HepG2 (cell line): ENCODE measurements at regions not wholly inside any gene's neighbourhood (a gene's known extent, or its start where the extent isn't known, plus 50 kb on each side); places are given as distances from the start of the nearest gene placed in this dataset.

Experiments used
- ATAC-seq: fragments of 200-7000 bp; cut with Tn5 transposase; 3 replicates; pipeline ENCODE4 v1.9.1; 2020; ENCODE audit warnings: mild to moderate bottlenecking, moderate library complexity
- BruUV-seq: library from RNA; stranded (reverse); fragments of 400-500 nt; replicated peaks from 2 replicates; lab custom pipeline; 2021; lab: Mats Ljungman, UMichigan
- CTCF ChIA-PET: fragments of 300-600 bp; formaldehyde crosslinking; extraction: SDS; loops from one replicate; lab custom pipeline; 2021; ENCODE audit warnings: low total read pairs, inconsistent platforms, low intra/inter-chr PET ratio; lab: Yijun Ruan, JAX
- POLR2A ChIA-PET: fragments of 350-600 bp; sonication (Branson Sonifier 250); formaldehyde crosslinking; loops from one replicate; lab custom pipeline; 2020; ENCODE audit warnings: antibody characterized with exemption, inconsistent platforms; lab: Yijun Ruan, JAX
- DNase-seq: peaks from one replicate; pipeline ENCODE4 v3.0.0-alpha.2; 2015; ENCODE audit warnings: low spot score
- FAIRE-seq: peaks from 3 replicates; lab custom pipeline; 2011; peaks lifted over from hg19 to GRCh38; lab: Jason Lieb, UNC
- H2AFZ ChIP-seq: one replicate; pipeline ENCODE4 v1.6.1; 2011; ENCODE audit warnings: low read length, inconsistent platforms
- H3K27ac ChIP-seq: fragments of 300-600 bp; 3 replicates; pipeline ENCODE4 v1.8.0; 2011; ENCODE audit warnings: mixed run types, mild to moderate bottlenecking, mixed read lengths, low read length, inconsistent platforms; ENCODE audit not compliant: insufficient read depth; ENCODE audit errors: extremely low read length
- H3K27me3 ChIP-seq, 2 experiments: fragments of 200-600 bp in 1 of 2; 2 replicates in 1 of 2; 3 replicates in 1 of 2; pipeline versions ENCODE4 v1.6.0 to v1.8.0; 2011; ENCODE audit warnings: low read length in 2 of 2, mild to moderate bottlenecking in 2 of 2, moderate library complexity in 2 of 2, inconsistent platforms in 1 of 2; ENCODE audit not compliant: insufficient read depth in 2 of 2, control insufficient read depth in 1 of 2
- H3K36me3 ChIP-seq, 2 experiments: fragments of 200-600 bp in 1 of 2; replicated peaks in 1 of 2; 2 replicates in 1 of 2; 3 replicates in 1 of 2; pipeline versions ENCODE4 v1.5.1 to v1.8.0; 2011; ENCODE audit warnings: low read length in 2 of 2, inconsistent platforms in 1 of 2; ENCODE audit not compliant: insufficient read depth in 2 of 2, control insufficient read depth in 1 of 2
- H3K4me1 ChIP-seq: 2 replicates; pipeline ENCODE4 v1.5.1; 2012; ENCODE audit warnings: low read length, inconsistent platforms; ENCODE audit not compliant: insufficient read depth
- H3K4me2 ChIP-seq: 2 replicates; pipeline ENCODE4 v1.6.0; 2011; ENCODE audit warnings: low read depth, low read length, inconsistent platforms
- H3K4me3 ChIP-seq, 3 experiments: fragments of 200-600 bp in 1 of 3; sonication (generic), shearing (Covaris generic) in 1 of 3; replicated peaks in 1 of 3; 2 replicates each; pipeline ENCODE4 v1.5.1; 2011 to 2016; ENCODE audit warnings: low read length in 3 of 3, inconsistent platforms in 2 of 3, low read depth in 2 of 3, mild to moderate bottlenecking in 2 of 3, control low read depth in 1 of 3, mixed read lengths in 1 of 3; ENCODE audit not compliant: insufficient read depth in 1 of 3
- H3K79me2 ChIP-seq: one replicate; pipeline ENCODE4 v1.6.1; 2011; ENCODE audit warnings: low read length, inconsistent platforms; ENCODE audit not compliant: insufficient read depth
- H3K9ac ChIP-seq: 2 replicates; pipeline ENCODE4 v1.6.0; 2011; ENCODE audit warnings: mild to moderate bottlenecking, low read depth, low read length, inconsistent platforms; ENCODE audit not compliant: insufficient read depth
- H3K9me3 ChIP-seq: 2 replicates; pipeline ENCODE4 v1.5.1; 2012; ENCODE audit warnings: mild to moderate bottlenecking, low read length
- H4K20me1 ChIP-seq: 2 replicates; pipeline ENCODE4 v1.6.0; 2011; ENCODE audit warnings: inconsistent platforms, mild to moderate bottlenecking, low read length, moderate library complexity; ENCODE audit not compliant: insufficient read depth
- GFI1 ChIP-seq: sonication (generic); formaldehyde crosslinking; IDR thresholded peaks from 2 replicates; pipeline ENCODE4 v1.5.0; 2020; ENCODE audit warnings: missing genetic modification reagents, mild to moderate bottlenecking, borderline replicate concordance
- HIVEP1 ChIP-seq: sonication (generic); formaldehyde crosslinking; IDR thresholded peaks from 2 replicates; pipeline ENCODE4 v1.4.0; 2020; ENCODE audit warnings: mild to moderate bottlenecking, missing genetic modification reagents
- MBNL3 ChIP-seq: fragments of 250-450 bp; sonication (Bioruptor Pico); conservative IDR thresholded peaks from 2 replicates; pipeline ENCODE4 v1.8.0; 2022; ENCODE audit warnings: mild to moderate bottlenecking, inconsistent platforms
- NFE2 ChIP-seq: sonication (generic); formaldehyde crosslinking; IDR thresholded peaks from 2 replicates; pipeline ENCODE4 v1.4.0; 2020; ENCODE audit warnings: missing genetic modification reagents
- SALL2 ChIP-seq: sonication (generic); formaldehyde crosslinking; IDR thresholded peaks from 2 replicates; pipeline ENCODE4 v1.8.1; 2023; ENCODE audit warnings: mild to moderate bottlenecking, missing genetic modification reagents, inconsistent platforms
- TBL1XR1 ChIP-seq: fragments of 150-350 bp; IDR thresholded peaks from 2 replicates; pipeline ENCODE4 v1.6.1; 2014; ENCODE audit warnings: borderline replicate concordance, low read length; ENCODE audit not compliant: partially characterized antibody
- ZNF737 ChIP-seq: sonication (generic); formaldehyde crosslinking; IDR thresholded peaks from 2 replicates; pipeline ENCODE4 v1.5.0; 2020; ENCODE audit warnings: missing genetic modification reagents, mild to moderate bottlenecking, borderline replicate concordance
- ZSCAN31 ChIP-seq: sonication (generic); formaldehyde crosslinking; IDR thresholded peaks from 2 replicates; pipeline ENCODE4 v1.5.0; 2020; ENCODE audit warnings: low read depth, mild to moderate bottlenecking, missing genetic modification reagents
- ZSCAN9 ChIP-seq: IDR thresholded peaks from 2 replicates; pipeline ENCODE4 v1.6.1; 2016; ENCODE audit warnings: borderline replicate concordance
- WGBS: methylation state at CpG from one replicate; pipeline ENCODE4 v1.1.6; 2017; ENCODE audit warnings: low lambda C conversion rate; 5-methylcytosine and 5-hydroxymethylcytosine counted together
- in situ Hi-C: cut with HindIII; loops from 2 replicates; pipeline ENCODE4 v1.10.0; 2017; ENCODE audit warnings: low pct_unique_long_range_greater_than_20kb; ENCODE audit not compliant: extremely low pct_ligation_motif_present
- intact Hi-C: fragments of 100-400 bp; cut with micrococcal nuclease; formaldehyde crosslinking; loops from one replicate; pipeline ENCODE4 v1.10.0; 2022; ENCODE audit not compliant: unreplicated experiment

DNA sequence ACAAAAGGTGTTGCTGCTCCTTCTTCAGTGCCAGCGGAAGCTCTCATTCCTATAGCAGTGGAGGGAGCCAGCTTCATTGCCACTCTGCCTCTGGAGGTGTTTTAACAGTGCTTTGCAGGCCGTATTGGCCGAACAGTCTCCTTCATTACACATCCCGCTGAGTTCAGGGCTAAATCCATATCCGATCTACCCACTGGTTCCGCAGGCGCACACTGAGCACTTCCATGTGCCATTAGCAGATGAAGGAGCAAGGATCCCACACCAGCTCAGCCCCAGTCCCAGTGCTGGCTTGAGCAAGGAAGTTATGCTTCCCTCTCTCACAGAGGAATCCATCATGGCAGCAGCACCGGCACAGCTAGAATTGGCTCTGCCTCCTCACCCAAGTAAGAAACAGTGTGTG lies 121.2 kb upstream of the IRX2 start:
- no peaks in the 10 kb centered on the region for H4K20me1 ChIP-seq
- WGBS = 67% methylated on average over 8 of the region's 8 CpGs
- FAIRE-seq = no peak
- BruUV-seq = no TSS peak
- H3K4me3 ChIP-seq = no peak overlapping the region
- H3K4me1 ChIP-seq = no peaks in the 10 kb centered on the region
- no peak overlapping the region for H3K4me2 ChIP-seq
- DNase-seq = no peak
- intact Hi-C loops = no loop called here
- H3K9ac ChIP-seq = no peak overlapping the region
- H3K9me3 ChIP-seq = peaks cover 12% of the 10 kb centered on the region; the same call in 1 of the 2 replicates
- TF ChIP-seq ZSCAN31 (CRISPR knock-in tag) = no peak
- TF ChIP-seq TBL1XR1 = no peak
- no peak for TF ChIP-seq SALL2 (CRISPR knock-in tag)
- no peak for TF ChIP-seq NFE2 (CRISPR knock-in tag)
- TF ChIP-seq ZNF737 (CRISPR knock-in tag) = no peak
- TF ChIP-seq, all 625 proteins: peak for 0
- Histone ChIP-seq H3K27me3 (peaks cover 0 to 6% of the 10 kb centered on the region in 2 experiments; a peak in 2 of 5 replicates), H3K27ac (no peak overlapping the region), H2AFZ (no peak overlapping the region), H3K36me3 (no peaks in the 10 kb centered on the region), H3K79me2 (no peaks in the 10 kb centered on the region)
- ChIA-PET CTCF (no interaction called here), POLR2A (no interaction called here)
- in situ Hi-C loops = no loop called here
- ATAC-seq = no peak

- peaks cover 0 to 9% of the 10 kb centered on the region in 2 experiments; a peak in 2 of 5 replicates for H3K27me3 ChIP-seq
- intact Hi-C loops = no loop called here
- H3K79me2 ChIP-seq = no peaks in the 10 kb centered on the region
- H2AFZ ChIP-seq = no peak overlapping the region
- no peaks in the 10 kb centered on the region for H4K20me1 ChIP-seq
- in situ Hi-C loops = no loop called here
- no TSS peak for BruUV-seq
- no peak overlapping the region for H3K9ac ChIP-seq
- H3K4me1 ChIP-seq = no peaks in the 10 kb centered on the region
- H3K4me2 ChIP-seq = no peak overlapping the region
- POLR2A ChIA-PET = no interaction called here
- peaks cover 4% of the 10 kb centered on the region; the same call in 1 of the 2 replicates for H3K9me3 ChIP-seq
- ATAC-seq (no peak), DNase-seq (no peak), FAIRE-seq (no peak)
- TF ChIP-seq MBNL3 (CRISPR knock-in tag) (no peak), GFI1 (CRISPR knock-in tag) (no peak), ZSCAN9 (CRISPR knock-in tag) (no peak), HIVEP1 (CRISPR knock-in tag) (no peak)
- H3K27ac ChIP-seq = no peak overlapping the region
- no peaks in the 10 kb centered on the region for H3K36me3 ChIP-seq
- CTCF ChIA-PET = no interaction called here
- no peak overlapping the region for H3K4me3 ChIP-seq
- 1% methylated on average over 2 of the region's 2 CpGs for WGBS
Observed at GRCh38 chr5:2871282-2871681, 119.8 kb upstream of the IRX2 start.
